Erythroblast (primary cell): ENCODE measurements at regions not wholly inside any gene's neighbourhood (a gene's known extent, or its start where the extent isn't known, plus 50 kb on each side); places are given as distances from the start of the nearest gene placed in this dataset.
A peak's percentile ranks its signal among the peaks of the same experiment; 100 is the strongest.
"Not testable (repeated sequence)": the region's sequence is repeated elsewhere in the genome, so short reads cannot be mapped to it uniquely, and the experiment has no call there.

Experiments used
- DNase-seq, 2 experiments: peaks; one replicate each; lab custom pipeline; 2025; lab: John Stamatoyannopoulos, UW
- GATA1 ChIP-seq: IDR thresholded peaks from 2 replicates; pipeline ENCODE4 v1.6.1; 2011; ENCODE audit warnings: low read depth, mild to moderate bottlenecking, control low read depth, low read length, moderate library complexity
- POLR2A ChIP-seq: IDR thresholded peaks from 2 replicates; pipeline ENCODE4 v1.6.1; 2011; ENCODE audit warnings: mild to moderate bottlenecking, low read length

- TF ChIP-seq POLR2A = no peak
- no peak for DNase-seq
These were observed 101.1 kb upstream of the ZNF438 start for GRCh38 chr10:31132681-31133244.

GRCh38 chr10:31133251-31133791 is 101.7 kb upstream of the ZNF438 start:
- TF ChIP-seq GATA1 (no peak), POLR2A (no peak)
- DNase-seq = no peak

- TF ChIP-seq POLR2A (no peak), GATA1 (no peak)
- peak; percentile 85 to 90 for DNase-seq
These were observed 102.2 kb upstream of the ZNF438 start for GRCh38 chr10:31133792-31134310.

- no peak for TF ChIP-seq POLR2A
- no peak for TF ChIP-seq GATA1
- DNase-seq = peak; percentile 19 to 38
These were observed 102.8 kb upstream of the ZNF438 start for GRCh38 chr10:31134311-31134952.

- no peak for DNase-seq
- TF ChIP-seq POLR2A (no peak), GATA1 (no peak)
These were observed 103.5 kb upstream of the ZNF438 start for GRCh38 chr10:31135171-31135570.

GRCh38 chr10:31135791-31136190 is 104.1 kb upstream of the ZNF438 start:
- not testable (repeated sequence) for DNase-seq

- no peak for TF ChIP-seq GATA1
- TF ChIP-seq POLR2A = no peak
- no peak for DNase-seq
These were observed 104.7 kb upstream of the ZNF438 start for GRCh38 chr10:31136386-31136785.

- TF ChIP-seq GATA1 = no peak
- TF ChIP-seq POLR2A = no peak
- DNase-seq = no peak
These were observed 105.5 kb upstream of the ZNF438 start for GRCh38 chr10:31136930-31137885.

- TF ChIP-seq POLR2A (no peak), GATA1 (no peak)
These were observed 106.4 kb upstream of the ZNF438 start for GRCh38 chr10:31138026-31138553.

GRCh38 chr10:31139497-31139896 is 107.8 kb upstream of the ZNF438 start:
- DNase-seq = no peak
- TF ChIP-seq POLR2A (no peak), GATA1 (no peak)

More at GRCh38 chr10:31138026-31138553, 106.4 kb upstream of the ZNF438 start:
- DNase-seq = no peak

GRCh38 chr10:31140716-31141115 is 109.1 kb upstream of the ZNF438 start:
- no peak for TF ChIP-seq POLR2A
- no peak for DNase-seq

- no peak for DNase-seq
- TF ChIP-seq POLR2A (no peak), GATA1 (no peak)
These were observed 110.4 kb upstream of the ZNF438 start for GRCh38 chr10:31142026-31142425.

GRCh38 chr10:31143331-31143935 is 111.8 kb upstream of the ZNF438 start:
- DNase-seq = no peak
- no peak for TF ChIP-seq GATA1
- TF ChIP-seq POLR2A = no peak
